SU-DHL-6 (cell line): ENCODE measurements at regions not wholly inside any gene's neighbourhood (a gene's known extent, or its start where the extent isn't known, plus 50 kb on each side); places are given as distances from the start of the nearest gene placed in this dataset.

Experiments used
- H2AFZ ChIP-seq: fragments of 200-600 bp; sonication (generic); 2 replicates; pipeline ENCODE4 v1.6.1; 2014; ENCODE audit warnings: low read depth, mild to moderate bottlenecking, moderate library complexity, mixed read lengths, antibody characterized with exemption, low read length; ENCODE audit not compliant: severe bottlenecking
- H3F3A ChIP-seq: fragments of 200-600 bp; shearing (Covaris generic); 2 replicates; pipeline ENCODE4 v1.6.0; 2016; ENCODE audit warnings: antibody characterized with exemption, mild to moderate bottlenecking; ENCODE audit not compliant: insufficient read depth
- H3K27ac ChIP-seq: fragments of 200-600 bp; sonication (generic); 2 replicates; pipeline ENCODE4 v1.5.1; 2016; ENCODE audit warnings: low read depth, mild to moderate bottlenecking, low read length, moderate library complexity, mixed read lengths
- H3K27me3 ChIP-seq: fragments of 200-600 bp; sonication (generic), shearing (Covaris generic); 2 replicates; pipeline ENCODE4 v1.6.0; 2014; ENCODE audit warnings: mild to moderate bottlenecking, low read length
- H3K36me3 ChIP-seq: fragments of 200-600 bp; sonication (generic); 2 replicates; pipeline ENCODE4 v1.6.1; 2014; ENCODE audit warnings: mild to moderate bottlenecking, low read length, mixed read lengths
- H3K4me2 ChIP-seq: fragments of 300-600, 200-600 bp; shearing (Covaris generic), sonication (generic); 2 replicates; pipeline ENCODE4 v1.6.0; 2014; ENCODE audit warnings: low read length, low read depth, mild to moderate bottlenecking; ENCODE audit not compliant: poor library complexity, severe bottlenecking
- H3K4me3 ChIP-seq: fragments of 200-600 bp; sonication (generic); 2 replicates; pipeline ENCODE4 v1.5.1; 2014; ENCODE audit warnings: antibody characterized with exemption, low read length, mild to moderate bottlenecking, mixed read lengths; ENCODE audit not compliant: insufficient read depth, poor library complexity, severe bottlenecking
- H3K79me2 ChIP-seq: fragments of 200-600 bp; sonication (generic); 2 replicates; pipeline ENCODE4 v1.6.1; 2014; ENCODE audit warnings: mild to moderate bottlenecking, low read length, moderate library complexity; ENCODE audit not compliant: insufficient read depth
- H3K9ac ChIP-seq: fragments of 200-600 bp; sonication (generic); 2 replicates; pipeline ENCODE4 v1.7.0; 2014; ENCODE audit warnings: mild to moderate bottlenecking, low read length
- H3K9me2 ChIP-seq: fragments of 200-600 bp; sonication (generic); replicated peaks from 2 replicates; pipeline ENCODE4 v1.6.1; 2014; ENCODE audit warnings: low read length; ENCODE audit not compliant: insufficient read depth
- H3K9me3 ChIP-seq: fragments of 200-600 bp; sonication (generic); 2 replicates; pipeline ENCODE4 v1.6.1; 2014; ENCODE audit warnings: low read length, mixed read lengths; ENCODE audit not compliant: insufficient read depth
- H4K20me1 ChIP-seq: fragments of 200-600 bp; sonication (generic); 2 replicates; pipeline ENCODE4 v1.6.1; 2014; ENCODE audit warnings: low read depth, mild to moderate bottlenecking, antibody characterized with exemption, low read length, moderate library complexity, mixed read lengths
- EZH2phosphoT487 ChIP-seq: fragments of 200-600 bp; sonication (generic), shearing (Covaris generic); conservative IDR thresholded peaks from 2 replicates; pipeline ENCODE4 v1.6.1; 2018; ENCODE audit warnings: mild to moderate bottlenecking, antibody characterized with exemption, low read length, moderate library complexity, mixed read lengths
- TF ChIP-seq, protein P1 (sequence below): fragments of 200-600 bp; sonication (generic); IDR thresholded peaks from one replicate; pipeline ENCODE4 v1.5.1; 2017; ENCODE audit warnings: antibody characterized with exemption, mild to moderate bottlenecking, low read length, moderate library complexity; ENCODE audit not compliant: insufficient read depth, poor library complexity, severe bottlenecking

- Histone ChIP-seq H3K4me3 (no peak overlapping the region), H3K27ac (no peak overlapping the region), H3F3A (no peaks in the 10 kb centered on the region; the same call in 1 of the 2 replicates), H3K27me3 (no peaks in the 10 kb centered on the region), H4K20me1 (no peaks in the 10 kb centered on the region), H3K79me2 (peaks cover 6% of the 10 kb centered on the region; the same call in 1 of the 2 replicates), H3K9ac (no peak overlapping the region), H3K9me3 (no peaks in the 10 kb centered on the region), H2AFZ (no peak overlapping the region), H3K4me2 (no peak overlapping the region), H3K9me2 (no peaks in the 10 kb centered on the region), H3K36me3 (peaks cover 30% of the 10 kb centered on the region; the same call in 1 of the 2 replicates)
- TF ChIP-seq EZH2phosphoT487, result no peak
- TF ChIP-seq, protein P1, sequence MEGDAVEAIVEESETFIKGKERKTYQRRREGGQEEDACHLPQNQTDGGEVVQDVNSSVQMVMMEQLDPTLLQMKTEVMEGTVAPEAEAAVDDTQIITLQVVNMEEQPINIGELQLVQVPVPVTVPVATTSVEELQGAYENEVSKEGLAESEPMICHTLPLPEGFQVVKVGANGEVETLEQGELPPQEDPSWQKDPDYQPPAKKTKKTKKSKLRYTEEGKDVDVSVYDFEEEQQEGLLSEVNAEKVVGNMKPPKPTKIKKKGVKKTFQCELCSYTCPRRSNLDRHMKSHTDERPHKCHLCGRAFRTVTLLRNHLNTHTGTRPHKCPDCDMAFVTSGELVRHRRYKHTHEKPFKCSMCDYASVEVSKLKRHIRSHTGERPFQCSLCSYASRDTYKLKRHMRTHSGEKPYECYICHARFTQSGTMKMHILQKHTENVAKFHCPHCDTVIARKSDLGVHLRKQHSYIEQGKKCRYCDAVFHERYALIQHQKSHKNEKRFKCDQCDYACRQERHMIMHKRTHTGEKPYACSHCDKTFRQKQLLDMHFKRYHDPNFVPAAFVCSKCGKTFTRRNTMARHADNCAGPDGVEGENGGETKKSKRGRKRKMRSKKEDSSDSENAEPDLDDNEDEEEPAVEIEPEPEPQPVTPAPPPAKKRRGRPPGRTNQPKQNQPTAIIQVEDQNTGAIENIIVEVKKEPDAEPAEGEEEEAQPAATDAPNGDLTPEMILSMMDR, result no peak
These were observed 50.8 kb downstream of the RBM27 start for GRCh38 chr5:146254223-146254622.

DNA sequence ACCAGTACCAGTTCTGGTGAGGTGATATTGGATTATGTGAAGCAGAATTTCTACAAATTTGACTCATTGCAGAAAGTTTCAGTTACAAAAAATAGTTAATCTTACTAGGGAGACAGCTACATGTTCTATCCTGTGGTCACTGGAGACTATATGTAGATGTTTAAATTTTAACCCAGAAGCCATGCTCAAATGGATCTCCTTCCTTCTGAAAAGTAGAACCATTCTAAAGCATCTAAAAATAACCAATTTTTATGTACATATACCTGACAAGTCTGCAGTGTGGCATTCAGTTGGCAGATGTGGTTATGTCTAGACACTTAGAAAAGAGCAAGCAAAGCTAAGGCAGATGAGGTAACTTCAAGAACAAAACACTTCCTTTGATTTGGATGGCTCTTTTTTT is 65.5 kb upstream of the POU4F3 start:
- Histone ChIP-seq H2AFZ (no peak overlapping the region), H3K4me2 (no peak overlapping the region), H4K20me1 (no peaks in the 10 kb centered on the region), H3K4me3 (no peak overlapping the region), H3F3A (0 out of 2 replicates have a peak, but pooled peaks cover 5% of the 10 kb centered on the region), H3K36me3 (peaks cover 60% of the 10 kb centered on the region), H3K27me3 (no peaks in the 10 kb centered on the region), H3K9ac (no peak overlapping the region), H3K9me2 (no peaks in the 10 kb centered on the region), H3K79me2 (no peaks in the 10 kb centered on the region), H3K27ac (no peak overlapping the region), H3K9me3 (no peaks in the 10 kb centered on the region)
- TF ChIP-seq EZH2phosphoT487, result no peak
- TF ChIP-seq, protein P1, result no peak

DNA sequence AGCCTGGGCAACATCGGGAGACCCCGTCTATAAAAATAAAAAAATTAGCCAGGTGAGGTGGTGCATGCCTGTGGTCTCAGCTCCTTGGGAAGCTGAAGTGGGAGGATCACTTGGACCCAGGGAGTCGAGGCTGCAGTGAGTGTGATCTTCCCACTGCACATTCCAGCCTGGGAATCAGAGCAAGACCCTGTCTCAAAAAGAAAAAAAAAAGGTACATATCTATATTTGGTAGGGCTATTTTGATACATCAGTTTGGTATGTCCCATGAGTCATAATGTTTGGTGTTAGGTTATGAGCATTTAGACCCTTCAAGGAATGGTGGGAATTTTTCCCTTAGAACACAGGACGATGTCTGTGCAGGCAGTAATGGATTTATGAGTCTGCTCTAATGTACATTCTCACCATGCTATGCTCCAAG is 55.3 kb upstream of the POU4F3 start:
- no peaks in the 10 kb centered on the region for H3K27me3 ChIP-seq
- H3K4me2 ChIP-seq, result no peak overlapping the region
- H3K4me3 ChIP-seq, result no peak overlapping the region
- TF ChIP-seq, protein P1, result no peak
- TF ChIP-seq EZH2phosphoT487, result no peak
- H3K27ac ChIP-seq, result no peak overlapping the region
- no peaks in the 10 kb centered on the region for H3K79me2 ChIP-seq
- no peak overlapping the region for H3K9ac ChIP-seq
- H3K9me3 ChIP-seq, result no peaks in the 10 kb centered on the region
- H3F3A ChIP-seq, result 0 out of 2 replicates have a peak, but pooled peaks cover 8% of the 10 kb centered on the region
- H2AFZ ChIP-seq, result no peak overlapping the region
- no peaks in the 10 kb centered on the region for H3K9me2 ChIP-seq
- H3K36me3 ChIP-seq, result peaks cover 37% of the 10 kb centered on the region; the same call in 1 of the 2 replicates
- H4K20me1 ChIP-seq, result no peaks in the 10 kb centered on the region
